ENCODE measurements at regions not wholly inside any gene's neighbourhood (a gene's known extent, or its start where the extent isn't known, plus 50 kb on each side); places are given as distances from the start of the nearest gene placed in this dataset.

DNA sequence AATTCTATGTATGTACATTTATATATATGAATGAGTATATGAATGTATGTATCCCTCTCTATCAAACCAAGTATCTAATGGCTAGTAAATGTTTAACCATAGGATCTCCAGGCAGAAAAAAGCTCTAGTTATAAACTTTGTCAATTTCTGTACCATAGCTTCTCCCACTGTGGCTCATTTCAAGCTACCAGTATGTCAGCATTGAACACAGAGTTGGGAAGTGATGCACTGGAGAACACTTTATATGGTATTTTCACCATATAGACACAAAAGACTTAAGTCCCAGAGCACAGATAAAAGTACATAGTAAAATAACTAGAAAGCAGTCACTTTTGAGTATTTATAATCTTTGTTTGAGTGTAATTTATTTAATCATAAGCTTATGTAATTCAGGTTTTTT is 53.9 kb upstream of the ATP8A1 start:
- TF ChIP-seq, protein P1, sequence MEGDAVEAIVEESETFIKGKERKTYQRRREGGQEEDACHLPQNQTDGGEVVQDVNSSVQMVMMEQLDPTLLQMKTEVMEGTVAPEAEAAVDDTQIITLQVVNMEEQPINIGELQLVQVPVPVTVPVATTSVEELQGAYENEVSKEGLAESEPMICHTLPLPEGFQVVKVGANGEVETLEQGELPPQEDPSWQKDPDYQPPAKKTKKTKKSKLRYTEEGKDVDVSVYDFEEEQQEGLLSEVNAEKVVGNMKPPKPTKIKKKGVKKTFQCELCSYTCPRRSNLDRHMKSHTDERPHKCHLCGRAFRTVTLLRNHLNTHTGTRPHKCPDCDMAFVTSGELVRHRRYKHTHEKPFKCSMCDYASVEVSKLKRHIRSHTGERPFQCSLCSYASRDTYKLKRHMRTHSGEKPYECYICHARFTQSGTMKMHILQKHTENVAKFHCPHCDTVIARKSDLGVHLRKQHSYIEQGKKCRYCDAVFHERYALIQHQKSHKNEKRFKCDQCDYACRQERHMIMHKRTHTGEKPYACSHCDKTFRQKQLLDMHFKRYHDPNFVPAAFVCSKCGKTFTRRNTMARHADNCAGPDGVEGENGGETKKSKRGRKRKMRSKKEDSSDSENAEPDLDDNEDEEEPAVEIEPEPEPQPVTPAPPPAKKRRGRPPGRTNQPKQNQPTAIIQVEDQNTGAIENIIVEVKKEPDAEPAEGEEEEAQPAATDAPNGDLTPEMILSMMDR (conservative IDR thresholded peaks at IDR 0.05; ENCODE audit: low read length), result no peak
- no peak for TF ChIP-seq EZH2phosphoT487 (IDR thresholded peaks at IDR 0.05; ENCODE audit: borderline replicate concordance)
